DMS 273 treated with DMSO at 0.1 percent for 48 hours (cell line): ENCODE measurements at regions not wholly inside any gene's neighbourhood (a gene's known extent, or its start where the extent isn't known, plus 50 kb on each side); places are given as distances from the start of the nearest gene placed in this dataset.
"Not testable (repeated sequence)": the region's sequence is repeated elsewhere in the genome, so short reads cannot be mapped to it uniquely, and the experiment has no call there.

Experiments
- DNase-seq: peaks from one replicate; lab custom pipeline; 2025; lab: John Stamatoyannopoulos, UW

DNA sequence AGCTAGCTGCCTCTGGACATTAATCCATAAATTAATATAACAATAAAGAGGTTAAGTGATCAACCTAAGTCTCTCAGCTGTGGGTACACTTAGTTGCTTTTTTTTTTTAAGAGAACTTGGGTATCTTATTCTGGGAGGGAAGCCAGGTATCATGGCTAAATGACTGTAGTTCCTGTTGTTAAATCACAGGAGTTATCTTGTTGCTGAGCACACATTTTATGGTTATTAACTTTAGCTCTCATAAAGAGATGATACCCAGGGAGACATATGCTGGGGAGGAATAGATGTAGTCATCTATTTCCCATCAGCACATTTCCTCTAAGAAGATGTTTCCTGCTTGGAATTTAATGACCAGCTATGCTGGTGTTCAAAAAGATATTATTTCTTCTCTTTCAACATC, 227.8 kb downstream of the PTGER3 start:
- DNase-seq = no peak

DNA sequence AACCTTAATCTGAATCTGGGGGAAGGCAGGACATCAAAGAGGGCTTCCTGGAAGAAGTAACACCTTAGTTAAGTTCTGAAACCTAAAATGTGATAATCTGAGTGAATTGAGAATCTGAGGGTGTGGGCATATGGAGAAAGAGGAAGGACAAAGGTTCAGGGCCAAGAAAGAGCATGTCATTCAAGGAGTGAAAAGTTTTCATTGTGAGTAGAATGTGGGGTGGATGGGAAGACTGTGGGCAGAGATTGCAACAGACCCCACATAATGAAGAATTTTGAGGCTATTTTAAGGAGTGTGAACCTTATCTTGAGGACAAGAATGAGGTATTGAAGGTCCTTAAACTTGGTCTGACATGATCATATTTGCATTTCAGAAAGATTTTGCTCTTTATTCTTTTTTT, 227.2 kb downstream of the PTGER3 start:
- DNase-seq = no peak

DNA sequence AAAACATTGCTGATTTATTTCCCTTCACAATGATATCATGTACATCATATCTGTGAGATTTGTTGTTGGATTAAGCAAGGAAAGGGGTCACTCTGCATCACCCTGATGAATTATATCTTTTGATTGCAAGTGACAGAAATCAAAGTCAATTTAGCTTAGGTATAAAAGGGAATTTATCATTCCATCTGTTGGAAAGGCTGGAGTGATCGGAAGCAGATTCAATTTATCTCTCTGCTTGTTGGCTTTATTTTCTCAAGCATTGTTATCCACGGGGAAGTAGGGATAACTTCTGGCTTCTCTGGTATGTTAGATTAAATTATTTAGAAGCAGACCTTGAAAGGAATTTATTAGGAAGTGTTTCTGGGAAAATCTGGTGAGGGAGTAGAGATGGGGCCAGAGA, 226.6 kb downstream of the PTGER3 start:
- DNase-seq = no peak

DNA sequence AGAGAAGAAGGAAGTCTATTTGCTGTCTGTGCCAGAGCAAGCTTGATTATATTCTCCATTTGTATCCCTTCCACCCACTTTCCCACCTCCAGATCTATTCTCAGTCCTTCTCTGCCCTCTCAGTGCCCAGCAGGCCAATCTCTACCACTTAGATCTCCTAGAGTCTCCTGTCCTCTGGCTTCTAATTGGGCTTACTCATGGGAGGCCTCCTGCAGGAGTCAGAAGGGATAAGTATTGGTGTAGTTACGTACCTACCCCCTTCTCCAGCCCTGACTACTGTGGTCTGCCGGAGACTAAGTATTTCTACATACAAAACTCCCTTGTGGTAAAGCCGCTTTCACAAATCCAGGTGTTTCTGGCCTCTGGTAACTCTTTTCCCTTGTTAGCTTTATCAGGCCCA, 221.2 kb downstream of the PTGER3 start:
- DNase-seq = no peak

DNA sequence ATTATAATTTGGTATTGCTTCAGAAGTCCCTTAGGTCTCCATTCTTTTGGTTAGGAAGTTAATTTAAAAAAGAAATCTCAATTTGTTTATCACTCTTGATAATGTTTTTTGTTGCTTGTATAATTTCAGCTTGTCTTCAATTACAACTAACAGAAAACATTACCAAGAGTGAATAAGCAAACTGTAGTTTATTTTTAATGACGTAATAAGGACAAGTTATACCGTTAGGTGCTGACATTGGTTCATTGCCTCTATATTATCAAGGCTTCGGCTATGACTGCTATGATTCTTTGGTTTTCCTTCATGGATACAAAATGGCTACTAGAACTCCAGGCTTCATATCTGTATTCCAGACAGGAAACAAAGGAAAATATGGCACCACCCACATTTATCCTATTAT, 220.6 kb downstream of the PTGER3 start:
- no peak for DNase-seq

DNA sequence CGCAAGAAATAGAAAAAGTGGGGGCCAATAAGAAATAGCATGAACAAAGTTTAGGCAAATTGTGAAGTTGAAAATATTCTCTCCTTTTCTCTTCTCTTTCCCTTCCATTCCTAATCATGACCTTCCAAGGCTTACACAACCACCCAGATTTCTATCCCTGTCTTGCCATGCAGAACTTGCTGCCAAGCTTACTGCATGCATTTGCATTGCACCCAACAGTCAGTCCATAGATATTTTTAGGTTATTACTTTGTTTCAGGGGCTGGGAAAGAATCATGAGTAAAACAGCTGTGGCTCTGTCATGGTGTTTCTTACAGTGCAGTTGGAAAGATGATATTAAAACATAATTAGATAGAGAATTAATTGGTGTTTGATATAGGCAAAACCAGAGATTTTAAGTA, 219.4 kb downstream of the PTGER3 start:
- no peak for DNase-seq

DNA sequence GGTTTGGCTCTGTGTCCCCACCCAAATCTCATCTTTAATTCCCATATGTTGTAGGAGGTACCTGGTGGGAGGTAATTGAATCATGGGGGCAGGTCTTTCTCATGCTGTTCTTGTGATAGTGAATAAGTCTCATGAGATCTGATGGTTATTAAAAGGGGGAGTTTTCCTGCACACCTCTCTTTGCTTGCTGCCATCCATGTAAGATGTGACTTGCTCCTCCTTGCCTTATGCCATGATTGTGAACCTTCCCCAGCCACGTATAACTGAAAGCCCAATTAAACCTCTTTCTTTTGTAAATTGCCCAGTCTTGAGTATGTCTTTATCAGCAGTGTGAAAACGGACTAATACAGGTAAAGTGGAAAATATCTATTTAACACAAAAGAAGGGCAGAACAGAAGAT, 213.3 kb downstream of the PTGER3 start:
- DNase-seq = not testable (repeated sequence)

DNA sequence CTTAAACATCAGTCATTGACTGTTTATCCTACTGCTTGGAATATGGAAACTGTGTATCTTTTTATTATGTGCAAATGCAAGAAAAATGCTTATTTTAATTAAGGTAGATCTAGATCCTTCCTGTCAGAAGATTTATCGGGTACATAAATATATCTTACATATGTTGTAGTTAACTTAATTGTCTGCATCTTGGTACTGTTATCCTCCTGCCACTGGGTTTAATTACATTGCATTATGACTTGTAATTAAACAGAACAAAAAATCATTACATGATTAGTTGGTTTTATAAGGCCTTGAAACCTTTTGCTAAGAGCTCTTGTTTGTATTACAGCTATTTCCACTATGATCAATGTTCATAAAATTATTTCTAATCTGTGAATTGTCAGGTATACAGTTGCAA, 211.2 kb downstream of the PTGER3 start:
- no peak for DNase-seq

DNA sequence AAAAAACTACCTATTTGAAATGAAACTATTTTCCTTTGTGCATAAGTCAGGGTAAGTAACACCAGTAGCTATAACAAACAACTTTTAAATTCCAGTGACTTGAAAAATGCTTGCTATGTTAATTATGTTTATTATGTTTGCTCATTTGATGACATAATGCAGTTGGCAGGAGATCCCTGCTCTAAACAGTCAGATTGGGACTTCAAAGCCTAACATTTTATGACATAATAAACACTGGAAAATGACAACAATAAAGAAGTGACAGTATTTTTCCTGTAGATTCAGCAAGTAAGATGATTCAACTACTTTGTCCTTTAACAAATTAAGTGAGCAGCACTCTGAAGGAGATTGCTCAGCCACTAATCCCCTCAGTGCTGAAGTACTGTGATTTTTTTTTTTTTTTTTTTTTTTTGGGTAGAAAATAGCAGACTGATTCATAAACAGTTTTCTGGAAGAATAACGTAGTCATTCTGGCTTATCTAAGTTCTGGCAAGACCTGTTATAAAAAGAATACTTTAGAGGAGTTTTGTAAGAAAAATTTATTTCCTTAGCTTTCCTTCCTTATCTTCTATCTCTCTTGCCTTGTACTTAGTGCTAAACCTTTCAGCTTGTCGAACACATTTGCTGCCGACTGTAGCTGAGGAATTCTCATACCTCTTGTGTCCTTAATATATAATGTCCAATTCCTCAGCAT, 207.2 kb downstream of the PTGER3 start:
- DNase-seq = no peak

DNA sequence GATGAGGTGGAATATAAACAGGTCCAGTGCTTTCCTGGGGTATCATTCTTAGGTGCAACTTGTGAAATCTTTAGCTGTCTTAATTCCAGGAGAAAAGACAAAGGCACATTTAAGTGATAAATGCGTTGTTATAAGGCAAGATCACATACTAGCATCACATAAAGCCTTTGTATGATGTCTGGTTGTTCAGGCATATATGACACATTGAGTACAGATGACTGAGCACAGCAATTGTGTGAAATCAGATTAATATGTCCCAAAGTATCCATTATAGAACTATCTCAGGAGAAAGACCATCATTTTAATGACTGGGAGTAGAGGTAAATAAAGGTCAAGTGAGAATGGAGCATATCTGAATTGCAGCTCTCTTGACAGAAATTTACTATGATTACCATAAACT, 205.1 kb downstream of the PTGER3 start:
- DNase-seq = no peak

DNA sequence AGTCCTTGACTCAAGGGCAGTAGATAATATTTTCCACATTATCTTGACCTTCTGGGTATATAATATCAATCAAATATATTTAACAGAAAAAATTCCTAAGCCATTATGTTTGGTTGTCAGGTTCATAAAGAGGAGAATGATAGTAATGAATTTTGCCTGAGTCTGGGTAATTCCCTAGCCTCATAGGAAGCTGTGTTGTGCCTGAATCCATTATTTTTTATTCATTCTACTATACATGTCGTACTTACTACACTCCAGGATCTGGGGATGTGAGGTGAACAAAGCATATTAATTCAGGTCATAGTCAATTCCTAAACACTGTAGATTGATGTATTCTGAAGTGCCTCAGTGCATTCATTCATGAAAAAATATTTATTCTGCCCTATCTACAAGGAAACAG, 204.2 kb downstream of the PTGER3 start:
- no peak for DNase-seq

DNA sequence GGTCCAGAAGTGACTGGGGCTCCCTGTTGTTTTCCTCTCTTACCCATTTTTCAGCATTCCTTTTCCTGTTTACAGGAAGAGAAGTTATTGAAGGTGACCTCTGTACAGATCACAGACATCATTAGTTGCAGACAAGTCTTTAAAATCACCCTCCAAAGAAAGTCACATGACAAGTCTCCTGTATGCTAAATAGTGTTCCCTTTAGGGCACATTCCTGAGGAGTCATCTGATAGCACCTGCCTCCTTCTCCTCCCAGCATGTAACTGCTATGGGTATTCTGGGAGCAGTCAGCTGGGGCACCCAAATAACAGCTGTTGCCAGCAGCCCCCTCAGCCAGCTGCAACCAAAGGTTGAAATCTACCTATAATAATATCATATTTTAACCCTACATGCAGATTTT, 200.6 kb downstream of the PTGER3 start:
- no peak for DNase-seq

DNA sequence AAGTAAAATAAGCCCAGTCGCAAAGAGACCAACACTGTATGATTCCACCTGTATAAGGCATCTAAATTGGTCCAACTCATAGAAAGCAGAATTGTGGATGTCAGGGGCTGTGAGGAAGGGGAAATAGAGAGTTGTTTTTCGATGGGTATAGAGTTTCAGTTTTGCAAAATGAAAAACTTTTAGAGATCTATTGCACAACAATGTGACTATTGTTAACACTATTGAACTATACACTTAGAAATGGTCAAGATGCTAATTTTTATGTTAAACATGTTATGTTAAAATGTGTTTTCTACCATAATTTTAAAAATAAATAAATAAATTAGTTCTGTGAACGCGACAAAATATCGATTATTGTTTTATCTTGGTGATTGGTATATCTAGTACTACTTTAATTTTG, 192.4 kb downstream of the PTGER3 start:
- DNase-seq = no peak

DNA sequence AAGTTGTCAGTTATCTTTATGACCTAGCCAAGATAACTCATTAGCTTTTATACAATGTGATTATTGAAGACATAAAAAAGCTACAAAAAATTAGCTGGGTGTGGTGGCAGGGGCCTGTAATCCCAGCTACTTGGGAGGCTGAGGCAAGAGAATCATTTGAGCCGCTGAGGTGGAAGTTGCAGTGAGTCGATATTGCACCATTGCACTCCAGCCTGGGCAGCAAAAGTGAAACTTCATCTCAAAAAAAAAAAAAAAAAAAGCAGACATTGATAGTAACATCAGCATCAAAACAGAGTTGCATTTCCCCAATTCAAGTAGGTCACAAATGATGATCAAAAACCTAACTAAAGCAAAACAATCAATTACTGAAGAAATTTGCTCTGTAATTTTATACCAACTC, 191.4 kb downstream of the PTGER3 start:
- no peak for DNase-seq

DNA sequence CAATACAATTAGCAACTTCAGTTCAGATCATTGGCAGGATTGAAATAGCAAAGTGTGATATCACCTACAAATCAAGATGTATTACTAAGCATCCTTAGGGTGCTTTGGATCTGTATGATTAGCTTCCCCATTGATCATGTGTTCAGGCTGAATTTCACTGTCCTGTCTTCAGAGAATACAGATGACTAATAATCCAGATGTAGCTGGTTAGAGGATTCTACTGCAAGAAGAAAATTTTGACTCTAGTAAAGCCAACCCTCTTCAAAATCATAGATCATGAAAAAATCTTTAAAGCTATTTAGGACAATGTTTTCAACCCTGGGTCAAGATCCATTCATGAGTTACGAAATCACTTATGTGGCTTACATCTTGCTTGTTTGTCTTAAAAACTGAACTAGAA, 184.4 kb downstream of the PTGER3 start:
- DNase-seq = no peak

DNA sequence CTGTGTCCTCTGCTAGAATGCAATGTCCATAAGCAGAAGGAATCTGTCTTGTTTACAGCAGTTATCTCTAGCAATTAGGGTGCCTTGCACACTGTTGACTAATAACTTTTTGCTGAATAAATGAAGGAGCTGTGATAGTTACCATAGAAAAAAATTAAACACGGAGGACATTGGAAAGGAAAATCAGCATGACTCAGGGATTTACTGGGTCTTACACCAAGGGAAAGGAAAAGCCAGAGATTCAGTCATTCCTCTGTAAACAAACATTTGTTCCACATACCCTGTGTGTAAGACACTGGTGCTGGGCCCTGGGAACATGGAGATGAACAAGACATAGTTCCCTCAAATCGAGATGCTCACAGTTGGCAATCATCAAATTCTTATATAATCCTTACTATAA, 183.3 kb downstream of the PTGER3 start:
- DNase-seq = no peak

DNA sequence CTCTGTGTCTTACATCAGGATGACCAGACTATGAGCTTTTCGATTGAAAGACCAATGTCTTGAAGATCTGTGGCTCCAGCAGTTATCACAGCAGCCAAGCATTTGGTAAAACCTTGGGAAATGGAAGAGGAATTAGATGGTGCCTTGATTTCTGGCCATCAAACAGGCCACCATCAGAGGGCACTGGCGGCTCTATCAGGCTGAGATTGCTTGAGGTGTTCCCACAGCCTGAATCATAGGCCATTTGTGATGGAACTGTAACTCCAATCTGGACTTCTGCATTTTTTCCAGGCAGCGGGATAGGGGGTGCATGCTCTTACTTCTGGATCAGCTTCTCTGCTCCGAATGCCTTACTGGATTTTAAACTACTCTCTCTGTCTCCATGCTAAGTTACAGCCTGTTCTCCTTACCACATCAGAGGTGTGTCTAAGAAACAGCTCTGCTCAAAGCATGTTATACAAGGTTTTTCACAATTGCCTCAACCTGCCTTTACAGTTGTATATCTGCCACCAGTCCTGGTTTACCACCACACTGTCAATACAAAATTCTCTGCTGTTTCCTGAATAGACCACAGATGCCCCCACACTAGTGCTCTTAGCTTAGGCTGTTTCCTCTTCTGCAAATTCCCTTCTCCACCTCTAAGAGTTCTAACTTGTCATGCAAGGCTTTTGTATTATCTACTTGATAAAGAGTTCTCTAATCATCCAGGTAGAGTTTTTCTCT, 180.9 kb downstream of the PTGER3 start:
- DNase-seq = no peak

DNA sequence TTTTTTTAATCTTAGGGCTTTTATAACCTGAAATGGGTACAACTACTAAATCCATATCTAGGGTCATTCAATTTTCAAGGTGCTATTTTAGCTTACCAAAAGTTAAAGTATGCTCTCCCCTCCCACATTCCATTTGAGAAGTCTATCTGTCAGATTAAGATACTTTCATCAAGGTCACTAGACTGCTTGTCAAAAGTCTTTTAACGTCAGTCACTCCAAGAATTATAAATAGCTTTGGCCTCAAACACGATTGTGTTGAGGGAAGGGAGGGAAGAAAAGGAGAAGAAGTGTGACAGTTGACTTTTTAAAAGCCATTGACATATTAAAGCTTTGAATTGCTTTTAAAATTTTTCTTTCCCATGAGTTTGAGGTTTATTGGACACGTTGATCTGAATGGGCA, 175.8 kb downstream of the PTGER3 start:
- DNase-seq = no peak

DNA sequence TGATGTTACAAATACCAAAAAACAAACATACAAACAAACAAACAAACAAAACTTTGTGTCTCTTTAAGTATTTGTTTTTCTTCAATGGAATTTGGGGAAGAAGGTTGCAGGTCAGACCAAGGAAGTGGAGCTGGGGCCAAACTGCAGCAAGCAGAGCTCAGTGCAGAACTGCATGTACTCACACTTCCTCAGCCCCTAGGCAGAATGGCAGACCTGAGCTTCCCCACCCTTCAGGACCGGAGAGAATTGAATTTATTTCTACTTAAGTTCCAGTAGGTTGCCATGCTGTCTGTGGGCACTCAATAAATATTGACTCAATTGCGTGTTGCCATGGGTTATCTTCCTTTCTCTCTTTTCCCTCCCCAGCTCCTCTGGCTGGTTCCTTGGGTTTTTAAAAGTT, 173.6 kb downstream of the PTGER3 start:
- no peak for DNase-seq

DNA sequence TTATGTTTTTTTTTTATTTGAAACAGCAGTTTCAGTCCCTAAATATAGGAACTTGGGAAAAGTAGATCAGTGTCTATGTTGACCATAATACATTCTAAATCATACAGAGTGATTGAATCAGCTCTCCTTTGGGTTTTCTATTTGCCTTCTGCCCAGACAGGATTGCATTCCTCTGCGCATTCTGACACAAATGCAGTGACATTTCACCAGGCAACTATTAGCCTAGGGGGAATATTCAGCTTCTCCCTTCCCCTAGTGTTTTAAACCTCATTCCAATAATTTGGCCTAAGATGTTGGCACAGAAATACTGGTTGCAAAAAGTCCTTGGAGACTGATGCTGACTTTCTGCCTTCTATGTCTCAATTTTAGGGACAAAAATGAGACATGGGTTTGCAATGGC, 172.8 kb downstream of the PTGER3 start:
- DNase-seq = no peak

DNA sequence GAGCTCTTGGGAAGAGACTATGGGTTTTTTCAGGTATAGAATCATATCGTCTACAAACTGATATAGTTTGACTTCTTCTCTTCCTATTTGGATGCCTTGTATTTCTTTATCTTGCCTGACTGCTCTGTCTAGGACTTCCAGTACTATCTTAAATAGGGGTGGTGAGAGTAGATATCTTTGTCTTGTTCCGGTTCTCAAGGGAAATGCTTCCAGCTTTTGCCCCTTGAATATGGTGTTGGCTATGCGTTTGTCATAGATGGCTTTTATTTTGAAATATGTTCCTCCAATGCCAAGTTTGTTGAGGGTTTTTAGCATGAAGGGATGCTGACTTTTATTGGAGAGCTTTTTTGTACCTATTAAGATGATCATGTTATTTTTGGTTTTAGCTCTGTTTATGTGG, 170.3 kb downstream of the PTGER3 start:
- no peak for DNase-seq

DNA sequence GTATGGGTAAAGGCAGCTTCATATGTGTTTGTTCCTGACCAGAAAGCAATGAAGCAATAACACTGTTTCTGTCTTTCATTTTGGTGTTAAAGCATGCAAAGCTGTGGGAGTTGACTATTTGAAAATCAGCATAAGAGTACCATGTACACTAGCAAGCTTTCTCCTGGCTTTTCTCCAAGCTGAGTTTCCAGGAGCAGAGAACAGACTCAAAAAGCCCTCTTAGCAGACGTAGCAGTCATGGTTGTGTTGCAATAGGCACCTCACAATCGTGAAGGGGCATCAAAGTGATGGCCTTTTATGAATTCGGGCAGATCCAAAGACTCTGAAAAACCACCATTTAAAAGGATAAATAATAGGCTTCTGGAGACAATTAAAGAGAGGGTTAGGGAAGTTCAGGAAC, 159.7 kb downstream of the PTGER3 start:
- DNase-seq = no peak

DNA sequence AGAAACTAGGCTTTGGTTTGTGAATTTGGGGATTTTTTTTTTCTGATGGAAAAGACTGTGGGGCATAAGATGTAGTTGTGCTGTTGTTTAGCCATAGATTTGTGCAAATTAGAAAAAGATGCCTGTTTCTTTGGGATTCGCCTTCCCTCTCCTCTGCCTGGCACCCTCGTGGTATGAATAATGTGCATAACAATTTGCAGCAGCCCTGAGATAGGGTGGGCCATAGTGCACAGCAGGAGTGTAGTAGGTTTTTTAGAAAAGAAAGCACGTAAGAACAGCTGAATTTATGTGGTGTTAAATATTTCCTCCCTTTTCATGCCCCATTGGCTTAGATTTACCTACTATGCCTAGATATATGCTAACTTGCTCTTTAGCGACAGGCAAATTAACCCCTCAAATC, 158.9 kb downstream of the PTGER3 start:
- no peak for DNase-seq

DNA sequence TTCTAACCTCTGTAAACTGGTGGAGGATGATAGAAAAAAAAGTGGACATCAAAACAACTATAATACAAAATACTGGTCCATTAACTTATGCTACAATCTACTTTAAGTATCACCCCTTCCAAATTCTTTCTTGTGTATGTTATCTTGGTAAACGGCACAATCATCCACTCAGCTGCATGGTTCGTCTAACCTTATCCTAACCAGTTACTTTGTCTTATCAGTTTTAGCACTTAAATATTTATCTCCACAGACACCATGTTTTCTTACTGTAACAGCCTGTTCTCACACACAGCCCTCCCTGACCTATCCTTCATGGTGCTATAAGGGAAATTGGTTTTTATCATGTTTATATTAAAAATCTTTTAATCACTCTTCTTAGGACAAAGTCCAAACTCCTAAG, 157.2 kb downstream of the PTGER3 start:
- no peak for DNase-seq
